HEK293 (cell line): ENCODE measurements at regions not wholly inside any gene's neighbourhood (a gene's known extent, or its start where the extent isn't known, plus 50 kb on each side); places are given as distances from the start of the nearest gene placed in this dataset.

Source experiments
- CTCF ChIA-PET: fragments of 350-600 bp; formaldehyde crosslinking; extraction: SDS; loops from one replicate; lab custom pipeline; 2021; ENCODE audit warnings: antibody characterized with exemption; lab: Yijun Ruan, JAX
- POLR2A ChIA-PET: fragments of 300-600 bp; formaldehyde crosslinking; extraction: SDS; loops from one replicate; lab custom pipeline; 2020; ENCODE audit warnings: antibody characterized with exemption, inconsistent platforms; lab: Yijun Ruan, JAX
- H3K27ac ChIP-seq: fragments of 200-500 bp; sonication (Bioruptor generic); 2 replicates; pipeline ENCODE4 v1.5.1; 2014; ENCODE audit warnings: low read depth, low read length, control low read depth, inconsistent platforms; ENCODE audit errors: extremely low read depth
- H3K36me3 ChIP-seq, 2 experiments: fragments of 200-500 bp in 1 of 2; sonication (Bioruptor generic) in 1 of 2; 1 replicate in 1 of 2; 2 replicates in 1 of 2; pipeline ENCODE4 v1.5.1; 2014 to 2017; ENCODE audit warnings: inconsistent platforms in 2 of 2, low read length in 2 of 2; ENCODE audit not compliant: control insufficient read depth in 2 of 2, insufficient read depth in 1 of 2
- H3K4me1 ChIP-seq: fragments of 200-500 bp; sonication (Bioruptor generic); 2 replicates; pipeline ENCODE4 v1.5.1; 2014; ENCODE audit warnings: mild to moderate bottlenecking, low read length, inconsistent platforms; ENCODE audit not compliant: control insufficient read depth, insufficient read depth
- H3K4me3 ChIP-seq: 2 replicates; pipeline ENCODE4 v1.5.1; 2011; ENCODE audit warnings: low read depth, mild to moderate bottlenecking, control low read depth, low read length, moderate library complexity
- H3K9me3 ChIP-seq: fragments of 200-500 bp; sonication (Bioruptor generic); 2 replicates; pipeline ENCODE4 v1.5.1; 2014; ENCODE audit warnings: low read depth, low read length, inconsistent platforms; ENCODE audit not compliant: control insufficient read depth, insufficient read depth
- BCL11B ChIP-seq: fragments of 450-650 bp; formaldehyde crosslinking; IDR thresholded peaks from 2 replicates; pipeline ENCODE4 v1.5.1; 2016; ENCODE audit warnings: low read depth, missing biosample characterization, missing genetic modification characterization
- OVOL3 ChIP-seq: fragments of 450-650 bp; formaldehyde crosslinking; IDR thresholded peaks from 2 replicates; pipeline ENCODE4 v1.5.1; 2016; ENCODE audit warnings: missing biosample characterization, missing genetic modification characterization
- SALL2 ChIP-seq: fragments of 450-650 bp; formaldehyde crosslinking; IDR thresholded peaks from 2 replicates; pipeline ENCODE4 v1.5.0; 2017; ENCODE audit warnings: missing biosample characterization, mild to moderate bottlenecking, missing genetic modification characterization, borderline replicate concordance
- SP2 ChIP-seq: fragments of 450-650 bp; formaldehyde crosslinking; IDR thresholded peaks from 2 replicates; pipeline ENCODE4 v1.5.1; 2016; ENCODE audit warnings: missing biosample characterization, missing genetic modification characterization
- ZBTB20 ChIP-seq: fragments of 450-650 bp; formaldehyde crosslinking; IDR thresholded peaks from 2 replicates; pipeline ENCODE4 v1.5.1; 2016; ENCODE audit warnings: missing biosample characterization, missing genetic modification characterization
- ZFP3 ChIP-seq: fragments of 450-650 bp; formaldehyde crosslinking; IDR thresholded peaks from 2 replicates; pipeline ENCODE4 v1.5.1; 2016; ENCODE audit warnings: low read depth, missing biosample characterization, missing genetic modification characterization
- ZFP37 ChIP-seq: fragments of 450-650 bp; formaldehyde crosslinking; IDR thresholded peaks from 2 replicates; pipeline ENCODE4 v1.5.1; 2016; ENCODE audit warnings: missing biosample characterization, missing genetic modification characterization
- ZNF157 ChIP-seq: fragments of 450-650 bp; formaldehyde crosslinking; IDR thresholded peaks from 2 replicates; pipeline ENCODE4 v1.5.1; 2016; ENCODE audit warnings: missing biosample characterization, missing genetic modification characterization
- ZNF184 ChIP-seq: fragments of 450-650 bp; IDR thresholded peaks from 2 replicates; pipeline ENCODE4 v1.5.1; 2018; ENCODE audit warnings: missing biosample characterization, mild to moderate bottlenecking, missing genetic modification characterization
- ZNF223 ChIP-seq: fragments of 450-650 bp; formaldehyde crosslinking; IDR thresholded peaks from 2 replicates; pipeline ENCODE4 v1.5.1; 2016; ENCODE audit warnings: missing biosample characterization, missing genetic modification characterization
- ZNF391 ChIP-seq: fragments of 450-650 bp; formaldehyde crosslinking; IDR thresholded peaks from 2 replicates; pipeline ENCODE4 v1.5.1; 2016; ENCODE audit warnings: low read depth, missing biosample characterization, missing genetic modification characterization, borderline replicate concordance
- ZNF530 ChIP-seq: fragments of 450-650 bp; formaldehyde crosslinking; IDR thresholded peaks from 2 replicates; pipeline ENCODE4 v1.5.1; 2016; ENCODE audit warnings: low read depth, missing biosample characterization, missing genetic modification characterization
- ZNF548 ChIP-seq: fragments of 450-650 bp; formaldehyde crosslinking; IDR thresholded peaks from 2 replicates; pipeline ENCODE4 v1.5.1; 2016; ENCODE audit warnings: missing biosample characterization, missing genetic modification characterization
- ZNF624 ChIP-seq: fragments of 450-650 bp; formaldehyde crosslinking; IDR thresholded peaks from 2 replicates; pipeline ENCODE4 v1.5.1; 2017; ENCODE audit warnings: missing biosample characterization, missing genetic modification characterization
- TF ChIP-seq, protein P1 (sequence below): fragments of 450-650 bp; formaldehyde crosslinking; IDR thresholded peaks from 2 replicates; pipeline ENCODE4 v1.5.1; 2016; ENCODE audit warnings: missing biosample characterization, missing genetic modification characterization, low read depth
- TF ChIP-seq, protein P2 (sequence below): fragments of 450-650 bp; formaldehyde crosslinking; IDR thresholded peaks from 2 replicates; pipeline ENCODE4 v1.5.1; 2016; ENCODE audit warnings: missing biosample characterization, missing genetic modification characterization
- TF ChIP-seq, protein P3 (sequence below): fragments of 450-650 bp; formaldehyde crosslinking; IDR thresholded peaks from 2 replicates; pipeline ENCODE4; 2016; ENCODE audit warnings: missing biosample characterization, missing genetic modification characterization
- TF ChIP-seq, protein P4 (sequence below): fragments of 450-650 bp; formaldehyde crosslinking; IDR thresholded peaks from 2 replicates; pipeline ENCODE4 v1.5.0; 2017; ENCODE audit warnings: missing biosample characterization, missing genetic modification characterization, borderline replicate concordance
- TF ChIP-seq, protein P5 (sequence below): fragments of 450-650 bp; formaldehyde crosslinking; IDR thresholded peaks from 2 replicates; pipeline ENCODE4 v1.5.1; 2016; ENCODE audit warnings: missing biosample characterization, missing genetic modification characterization
- TF ChIP-seq, protein P6 (sequence below): fragments of 450-650 bp; formaldehyde crosslinking; IDR thresholded peaks from 2 replicates; pipeline ENCODE4 v1.5.1; 2017; ENCODE audit warnings: missing biosample characterization, mild to moderate bottlenecking, missing genetic modification characterization, moderate library complexity
- TF ChIP-seq, protein P7 (sequence below): fragments of 450-650 bp; formaldehyde crosslinking; IDR thresholded peaks from 2 replicates; pipeline ENCODE4 v1.5.1; 2017; ENCODE audit warnings: missing biosample characterization, missing genetic modification characterization

DNA sequence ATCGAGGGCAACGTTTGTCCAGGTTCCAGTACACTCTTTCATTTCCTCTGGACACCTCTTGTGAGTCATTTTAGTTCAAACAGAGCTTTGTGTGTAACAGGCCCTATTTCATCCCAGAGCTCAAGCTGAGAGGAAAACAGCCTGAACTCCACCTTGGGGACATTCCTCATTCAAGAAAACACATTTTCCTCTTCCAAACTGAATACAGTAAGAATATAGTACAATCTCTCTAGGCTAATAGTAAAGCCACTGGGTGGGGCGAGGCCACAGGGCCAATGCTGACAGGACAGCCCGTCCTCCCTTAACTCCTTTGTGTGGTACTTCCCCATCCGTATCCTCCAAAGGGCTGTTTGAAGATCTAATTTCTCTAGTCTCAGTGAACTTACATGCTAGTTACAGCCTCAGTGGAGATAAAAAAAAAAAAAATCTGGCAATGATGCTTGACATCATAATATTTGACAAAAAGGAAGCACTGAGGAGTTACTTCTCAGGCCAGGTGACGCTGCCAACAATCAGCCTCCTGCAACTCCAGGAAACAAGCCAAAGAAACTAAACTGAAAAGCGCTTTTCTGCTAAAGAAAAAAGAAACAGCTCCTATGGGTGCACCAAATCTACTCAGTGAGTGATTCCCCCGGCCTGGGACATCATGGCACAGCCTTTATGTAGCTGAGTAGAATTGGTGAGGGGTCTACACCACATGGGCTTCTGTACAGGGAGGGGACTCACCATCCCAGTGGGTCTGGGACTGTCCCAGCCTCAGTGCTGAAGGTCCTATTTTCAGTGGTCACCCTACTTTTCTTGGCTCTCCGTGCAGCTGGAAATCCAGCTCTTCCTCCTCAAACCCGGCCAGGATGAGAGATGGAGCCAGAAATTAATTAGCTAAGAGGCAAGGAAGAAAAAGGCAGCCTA is 238.2 kb upstream of the NEBL start:
- Histone ChIP-seq H3K9me3 (no peaks in the 10 kb centered on the region), H3K4me1 (no peaks in the 10 kb centered on the region), H3K4me3 (no peak overlapping the region), H3K27ac (no peak overlapping the region), H3K36me3 (no peaks in the 10 kb centered on the region)
- CTCF ChIA-PET: interaction anchor here (0.5 to 0.6 kb wide), 3 partner anchors 323 to 543 kb away, joined by 3 to 6 read pairs (median 5); no protein-coding TSS in a partner anchor
- TF ChIP-seq, protein P1, sequence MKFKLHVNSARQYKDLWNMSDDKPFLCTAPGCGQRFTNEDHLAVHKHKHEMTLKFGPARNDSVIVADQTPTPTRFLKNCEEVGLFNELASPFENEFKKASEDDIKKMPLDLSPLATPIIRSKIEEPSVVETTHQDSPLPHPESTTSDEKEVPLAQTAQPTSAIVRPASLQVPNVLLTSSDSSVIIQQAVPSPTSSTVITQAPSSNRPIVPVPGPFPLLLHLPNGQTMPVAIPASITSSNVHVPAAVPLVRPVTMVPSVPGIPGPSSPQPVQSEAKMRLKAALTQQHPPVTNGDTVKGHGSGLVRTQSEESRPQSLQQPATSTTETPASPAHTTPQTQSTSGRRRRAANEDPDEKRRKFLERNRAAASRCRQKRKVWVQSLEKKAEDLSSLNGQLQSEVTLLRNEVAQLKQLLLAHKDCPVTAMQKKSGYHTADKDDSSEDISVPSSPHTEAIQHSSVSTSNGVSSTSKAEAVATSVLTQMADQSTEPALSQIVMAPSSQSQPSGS: no peak
- TF ChIP-seq, protein P2, sequence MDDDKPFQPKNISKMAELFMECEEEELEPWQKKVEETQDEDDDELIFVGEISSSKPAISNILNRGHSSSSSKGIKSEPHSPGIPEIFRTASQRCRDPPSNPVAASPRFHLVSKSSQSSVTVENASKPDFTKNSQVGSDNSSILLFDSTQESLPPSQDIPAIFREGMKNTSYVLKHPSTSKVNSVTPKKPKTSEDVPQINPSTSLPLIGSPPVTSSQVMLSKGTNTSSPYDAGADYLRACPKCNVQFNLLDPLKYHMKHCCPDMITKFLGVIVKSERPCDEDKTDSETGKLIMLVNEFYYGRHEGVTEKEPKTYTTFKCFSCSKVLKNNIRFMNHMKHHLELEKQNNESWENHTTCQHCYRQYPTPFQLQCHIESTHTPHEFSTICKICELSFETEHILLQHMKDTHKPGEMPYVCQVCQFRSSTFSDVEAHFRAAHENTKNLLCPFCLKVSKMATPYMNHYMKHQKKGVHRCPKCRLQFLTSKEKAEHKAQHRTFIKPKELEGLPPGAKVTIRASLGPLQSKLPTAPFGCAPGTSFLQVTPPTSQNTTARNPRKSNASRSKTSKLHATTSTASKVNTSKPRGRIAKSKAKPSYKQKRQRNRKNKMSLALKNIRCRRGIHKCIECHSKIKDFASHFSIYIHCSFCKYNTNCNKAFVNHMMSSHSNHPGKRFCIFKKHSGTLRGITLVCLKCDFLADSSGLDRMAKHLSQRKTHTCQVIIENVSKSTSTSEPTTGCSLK (tag by site-specific recombination): no peak
- TF ChIP-seq, protein P3, sequence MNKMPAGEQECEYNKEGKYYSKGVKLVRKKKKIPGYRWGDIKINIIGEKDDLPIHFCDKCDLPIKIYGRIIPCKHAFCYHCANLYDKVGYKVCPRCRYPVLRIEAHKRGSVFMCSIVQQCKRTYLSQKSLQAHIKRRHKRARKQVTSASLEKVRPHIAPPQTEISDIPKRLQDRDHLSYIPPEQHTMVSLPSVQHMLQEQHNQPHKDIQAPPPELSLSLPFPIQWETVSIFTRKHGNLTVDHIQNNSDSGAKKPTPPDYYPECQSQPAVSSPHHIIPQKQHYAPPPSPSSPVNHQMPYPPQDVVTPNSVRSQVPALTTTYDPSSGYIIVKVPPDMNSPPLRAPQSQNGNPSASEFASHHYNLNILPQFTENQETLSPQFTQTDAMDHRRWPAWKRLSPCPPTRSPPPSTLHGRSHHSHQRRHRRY (tag by site-specific recombination): no peak
- no peak for TF ChIP-seq ZBTB20 (tag by site-specific recombination)
- no peak for TF ChIP-seq ZNF223 (tag by site-specific recombination)
- TF ChIP-seq ZNF184 (tag by site-specific recombination): no peak
- TF ChIP-seq, protein P4, sequence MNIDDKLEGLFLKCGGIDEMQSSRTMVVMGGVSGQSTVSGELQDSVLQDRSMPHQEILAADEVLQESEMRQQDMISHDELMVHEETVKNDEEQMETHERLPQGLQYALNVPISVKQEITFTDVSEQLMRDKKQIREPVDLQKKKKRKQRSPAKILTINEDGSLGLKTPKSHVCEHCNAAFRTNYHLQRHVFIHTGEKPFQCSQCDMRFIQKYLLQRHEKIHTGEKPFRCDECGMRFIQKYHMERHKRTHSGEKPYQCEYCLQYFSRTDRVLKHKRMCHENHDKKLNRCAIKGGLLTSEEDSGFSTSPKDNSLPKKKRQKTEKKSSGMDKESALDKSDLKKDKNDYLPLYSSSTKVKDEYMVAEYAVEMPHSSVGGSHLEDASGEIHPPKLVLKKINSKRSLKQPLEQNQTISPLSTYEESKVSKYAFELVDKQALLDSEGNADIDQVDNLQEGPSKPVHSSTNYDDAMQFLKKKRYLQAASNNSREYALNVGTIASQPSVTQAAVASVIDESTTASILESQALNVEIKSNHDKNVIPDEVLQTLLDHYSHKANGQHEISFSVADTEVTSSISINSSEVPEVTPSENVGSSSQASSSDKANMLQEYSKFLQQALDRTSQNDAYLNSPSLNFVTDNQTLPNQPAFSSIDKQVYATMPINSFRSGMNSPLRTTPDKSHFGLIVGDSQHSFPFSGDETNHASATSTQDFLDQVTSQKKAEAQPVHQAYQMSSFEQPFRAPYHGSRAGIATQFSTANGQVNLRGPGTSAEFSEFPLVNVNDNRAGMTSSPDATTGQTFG (tag by site-specific recombination): no peak
- no peak for TF ChIP-seq ZFP37 (tag by site-specific recombination)
- no peak for TF ChIP-seq OVOL3 (tag by site-specific recombination)
- no peak for TF ChIP-seq ZNF157 (tag by site-specific recombination)
- TF ChIP-seq, protein P5, sequence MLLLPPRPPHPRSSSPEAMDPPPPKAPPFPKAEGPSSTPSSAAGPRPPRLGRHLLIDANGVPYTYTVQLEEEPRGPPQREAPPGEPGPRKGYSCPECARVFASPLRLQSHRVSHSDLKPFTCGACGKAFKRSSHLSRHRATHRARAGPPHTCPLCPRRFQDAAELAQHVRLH (tag by site-specific recombination): no peak
- TF ChIP-seq ZFP3 (tag by site-specific recombination): no peak
- POLR2A ChIA-PET: interaction anchor here (0.7 kb wide), 1 partner anchor 121 kb away, joined by 4 read pairs; no protein-coding TSS in a partner anchor

DNA sequence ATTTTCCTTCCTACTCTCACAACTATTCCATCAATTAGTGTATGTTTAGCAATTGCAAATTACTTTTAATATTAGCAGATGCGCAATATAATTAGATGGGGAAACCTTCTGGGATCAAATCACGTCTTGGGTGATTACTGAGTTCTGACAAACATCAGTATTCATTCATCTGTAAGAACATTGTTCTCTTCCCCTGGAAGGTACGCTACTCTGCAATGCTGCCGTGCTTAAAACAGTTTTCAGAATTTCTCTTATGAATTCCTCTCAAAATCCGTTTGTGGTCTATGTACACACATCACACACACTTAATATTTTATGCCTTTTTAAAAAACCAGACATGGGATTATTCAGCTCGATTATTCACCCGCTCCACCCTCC is 237.5 kb upstream of the NEBL start:
- no peak overlapping the region for H3K4me3 ChIP-seq
- H3K9me3 ChIP-seq: no peaks in the 10 kb centered on the region
- CTCF ChIA-PET: interaction anchor here (0.6 kb wide), 2 partner anchors 324 to 543 kb away, joined by 3 to 6 read pairs; no protein-coding TSS in a partner anchor
- no peak overlapping the region for H3K27ac ChIP-seq
- POLR2A ChIA-PET: no interaction called here
- H3K4me1 ChIP-seq: no peaks in the 10 kb centered on the region
- H3K36me3 ChIP-seq: no peaks in the 10 kb centered on the region
- TF ChIP-seq SP2 (tag by site-specific recombination) (no peak), SALL2 (tag by site-specific recombination) (no peak), ZNF391 (no peak), ZNF548 (no peak), BCL11B (no peak), ZNF624 (tag by site-specific recombination) (no peak), ZNF530 (no peak)
- TF ChIP-seq, protein P6, sequence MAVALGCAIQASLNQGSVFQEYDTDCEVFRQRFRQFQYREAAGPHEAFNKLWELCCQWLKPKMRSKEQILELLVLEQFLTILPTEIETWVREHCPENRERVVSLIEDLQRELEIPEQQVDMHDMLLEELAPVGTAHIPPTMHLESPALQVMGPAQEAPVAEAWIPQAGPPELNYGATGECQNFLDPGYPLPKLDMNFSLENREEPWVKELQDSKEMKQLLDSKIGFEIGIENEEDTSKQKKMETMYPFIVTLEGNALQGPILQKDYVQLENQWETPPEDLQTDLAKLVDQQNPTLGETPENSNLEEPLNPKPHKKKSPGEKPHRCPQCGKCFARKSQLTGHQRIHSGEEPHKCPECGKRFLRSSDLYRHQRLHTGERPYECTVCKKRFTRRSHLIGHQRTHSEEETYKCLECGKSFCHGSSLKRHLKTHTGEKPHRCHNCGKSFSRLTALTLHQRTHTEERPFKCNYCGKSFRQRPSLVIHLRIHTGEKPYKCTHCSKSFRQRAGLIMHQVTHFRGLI (tag by site-specific recombination): no peak
- TF ChIP-seq, protein P7, sequence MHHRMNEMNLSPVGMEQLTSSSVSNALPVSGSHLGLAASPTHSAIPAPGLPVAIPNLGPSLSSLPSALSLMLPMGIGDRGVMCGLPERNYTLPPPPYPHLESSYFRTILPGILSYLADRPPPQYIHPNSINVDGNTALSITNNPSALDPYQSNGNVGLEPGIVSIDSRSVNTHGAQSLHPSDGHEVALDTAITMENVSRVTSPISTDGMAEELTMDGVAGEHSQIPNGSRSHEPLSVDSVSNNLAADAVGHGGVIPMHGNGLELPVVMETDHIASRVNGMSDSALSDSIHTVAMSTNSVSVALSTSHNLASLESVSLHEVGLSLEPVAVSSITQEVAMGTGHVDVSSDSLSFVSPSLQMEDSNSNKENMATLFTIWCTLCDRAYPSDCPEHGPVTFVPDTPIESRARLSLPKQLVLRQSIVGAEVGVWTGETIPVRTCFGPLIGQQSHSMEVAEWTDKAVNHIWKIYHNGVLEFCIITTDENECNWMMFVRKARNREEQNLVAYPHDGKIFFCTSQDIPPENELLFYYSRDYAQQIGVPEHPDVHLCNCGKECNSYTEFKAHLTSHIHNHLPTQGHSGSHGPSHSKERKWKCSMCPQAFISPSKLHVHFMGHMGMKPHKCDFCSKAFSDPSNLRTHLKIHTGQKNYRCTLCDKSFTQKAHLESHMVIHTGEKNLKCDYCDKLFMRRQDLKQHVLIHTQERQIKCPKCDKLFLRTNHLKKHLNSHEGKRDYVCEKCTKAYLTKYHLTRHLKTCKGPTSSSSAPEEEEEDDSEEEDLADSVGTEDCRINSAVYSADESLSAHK (tag by site-specific recombination): no peak
